B cell (primary cell): ENCODE measurements at regions not wholly inside any gene's neighbourhood (a gene's known extent, or its start where the extent isn't known, plus 50 kb on each side); places are given as distances from the start of the nearest gene placed in this dataset.

Source experiments
- ATAC-seq: fragments of 200-7000 bp; cut with Tn5 transposase; one replicate; pipeline ENCODE4 v1.10.0; 2021; ENCODE audit warnings: low read depth, mild to moderate bottlenecking, moderate number of reproducible peaks, moderate library complexity
- CTCF ChIA-PET: fragments of 350-600 bp; sonication (Branson Sonifier 250); formaldehyde crosslinking; loops from one replicate; lab custom pipeline; 2021; ENCODE audit warnings: antibody characterized with exemption, inconsistent platforms; lab: Charles Lee
- POLR2A ChIA-PET: fragments of 350-600 bp; sonication (Branson Sonifier 250); formaldehyde crosslinking; loops from one replicate; lab custom pipeline; 2021; ENCODE audit warnings: antibody characterized with exemption; lab: Charles Lee
- DNase-seq: peaks from one replicate; pipeline ENCODE4 v3.0.0; 2013
- H2AFZ ChIP-seq: 2 replicates; pipeline ENCODE4 v1.6.1; 2012; ENCODE audit warnings: mild to moderate bottlenecking, low read depth, low read length; ENCODE audit not compliant: insufficient read depth, poor library complexity, severe bottlenecking
- H3K27ac ChIP-seq, 2 donors: 1 replicate in 1 of 2; 2 replicates in 1 of 2; pipeline ENCODE4 v1.5.1; 2012 to 2013; ENCODE audit warnings: low read length in 2 of 2, mild to moderate bottlenecking in 2 of 2, moderate library complexity in 1 of 2
- H3K27me3 ChIP-seq, 4 experiments: fragments of 200-600 bp in 1 of 4; sonication (generic) in 1 of 4; replicated peaks in 1 of 4; 1 replicate in 2 of 4; 2 replicates in 2 of 4; pipeline versions ENCODE4 v1.6.1 to v1.7.0; 2013 to 2016; ENCODE audit warnings: low read length in 3 of 4, mild to moderate bottlenecking in 2 of 4, mixed read lengths in 1 of 4, moderate library complexity in 1 of 4; ENCODE audit not compliant: insufficient read depth in 4 of 4, control insufficient read depth in 3 of 4; ENCODE audit errors: control extremely low read depth in 1 of 4
- H3K36me3 ChIP-seq, 2 experiments: replicated peaks in 1 of 2; 1 replicate in 1 of 2; 2 replicates in 1 of 2; pipeline versions ENCODE4 v1.6.1 to v1.7.1; 2013; ENCODE audit warnings: low read length in 1 of 2; ENCODE audit not compliant: insufficient read depth in 2 of 2, control insufficient read depth in 1 of 2; ENCODE audit errors: control extremely low read depth in 1 of 2, extremely low read depth in 1 of 2
- H3K4me1 ChIP-seq, 2 donors: fragments of 200-600 bp in 1 of 2; sonication (generic) in 1 of 2; 1 replicate in 1 of 2; 2 replicates in 1 of 2; pipeline versions ENCODE4 v1.5.1 to v1.6.1; 2013 to 2017; ENCODE audit warnings: low read length in 2 of 2; ENCODE audit not compliant: control insufficient read depth in 2 of 2, insufficient read depth in 2 of 2
- H3K4me2 ChIP-seq: replicated peaks from 2 replicates; pipeline ENCODE3; 2012; ENCODE audit warnings: mild to moderate bottlenecking, low read depth, low read length; ENCODE audit not compliant: poor library complexity, severe bottlenecking
- H3K4me3 ChIP-seq, 5 experiments: fragments of 200-600 bp in 1 of 5; sonication (generic) in 1 of 5; 1 replicate in 3 of 5; 2 replicates in 2 of 5; pipeline versions ENCODE4 v1.5.1 to v1.7.0; 2011 to 2016; ENCODE audit warnings: low read length in 4 of 5, mild to moderate bottlenecking in 4 of 5, low read depth in 2 of 5, control low read depth in 1 of 5, moderate library complexity in 1 of 5; ENCODE audit not compliant: insufficient read depth in 1 of 5; ENCODE audit errors: control extremely low read depth in 1 of 5, extremely low read depth in 1 of 5
- H3K79me2 ChIP-seq: fragments of 200-600 bp; sonication (generic); one replicate; pipeline ENCODE4 v1.6.0; 2016; ENCODE audit warnings: low read length; ENCODE audit not compliant: control insufficient read depth, insufficient read depth
- H3K9ac ChIP-seq: fragments of 200-600 bp; sonication (generic); 2 replicates; pipeline ENCODE4 v1.6.1; 2017; ENCODE audit warnings: mild to moderate bottlenecking, low read length, moderate library complexity
- H3K9me3 ChIP-seq, 3 donors: one replicate each; pipeline versions ENCODE4 v1.6.1 to v1.7.1; 2013; ENCODE audit warnings: low read length in 2 of 3; ENCODE audit not compliant: control insufficient read depth in 2 of 3, insufficient read depth in 1 of 3; ENCODE audit errors: control extremely low read depth in 1 of 3
- H4K20me1 ChIP-seq: 2 replicates; pipeline ENCODE4 v1.6.0; 2012; ENCODE audit warnings: mild to moderate bottlenecking, low read length; ENCODE audit not compliant: insufficient read depth, control insufficient read depth, poor library complexity, severe bottlenecking
- H3K27ac Mint-ChIP-seq: one replicate; pipeline ENCODE4 v1.8.0; 2021; ENCODE audit warnings: mixed read lengths
- H3K27me3 Mint-ChIP-seq: one replicate; pipeline ENCODE4 v1.8.0; 2021; ENCODE audit warnings: mixed read lengths
- H3K4me1 Mint-ChIP-seq: one replicate; pipeline ENCODE4 v1.8.0; 2021; ENCODE audit warnings: mixed read lengths
- H3K4me3 Mint-ChIP-seq: one replicate; pipeline ENCODE4 v1.8.0; 2021; ENCODE audit warnings: mixed read lengths
- H3K9me3 Mint-ChIP-seq: one replicate; pipeline ENCODE4 v1.8.0; 2022; ENCODE audit warnings: mixed read lengths; ENCODE audit not compliant: insufficient read depth
- CTCF ChIP-seq: fragments of 200-600 bp; IDR thresholded peaks from one replicate; pipeline ENCODE4 v1.8.0; 2022; ENCODE audit warnings: antibody characterized with exemption, mild to moderate bottlenecking
- EZH2 ChIP-seq: IDR thresholded peaks from 2 replicates; pipeline ENCODE4 v1.6.1; 2012; ENCODE audit warnings: borderline replicate concordance, low read depth, mild to moderate bottlenecking, moderate library complexity, low read length; ENCODE audit not compliant: insufficient read depth, poor library complexity, severe bottlenecking
- WGBS: methylation state at CpG from one replicate; pipeline ENCODE4 v1.1.5; 2013; ENCODE audit warnings: missing lambda C conversion rate; ENCODE audit not compliant: insufficient coverage; 5-methylcytosine and 5-hydroxymethylcytosine counted together
- intact Hi-C: fragments of 100-400 bp; cut with micrococcal nuclease; formaldehyde crosslinking; loops from one replicate; pipeline ENCODE4 v1.10.0; 2022

- Mint-ChIP-seq H3K4me1 (no peaks in the 10 kb centered on the region), H3K9me3 (no peaks in the 10 kb centered on the region), H3K27ac (no peak overlapping the region), H3K27me3 (no peaks in the 10 kb centered on the region), H3K4me3 (no peak overlapping the region)
- Histone ChIP-seq H3K27ac (no peak overlapping the region), H3K9me3 (no peaks in the 10 kb centered on the region), H4K20me1 (no peaks in the 10 kb centered on the region), H3K4me3 (no peak overlapping the region), H3K27me3 (no peaks in the 10 kb centered on the region), H3K4me2 (no peak overlapping the region), H2AFZ (no peak overlapping the region), H3K4me1 (no peaks in the 10 kb centered on the region), H3K9ac (no peak overlapping the region), H3K36me3 (no peaks in the 10 kb centered on the region), H3K79me2 (no peaks in the 10 kb centered on the region)
- TF ChIP-seq EZH2 (no peak), CTCF (no peak)
- ChIA-PET POLR2A (no interaction called here), CTCF (no interaction called here)
- no peak for ATAC-seq
- WGBS = no CpG with 5 or more reads among the region's 2 CpGs
- no peak for DNase-seq
- intact Hi-C loops = no loop called here
These were observed 558.9 kb upstream of the TENM3 start for GRCh38 chr4:181684310-181684709.

GRCh38 chr4:181685461-181685860 lies 557.7 kb upstream of the TENM3 start:
- Histone ChIP-seq H3K27me3 (no peaks in the 10 kb centered on the region), H3K4me2 (no peak overlapping the region), H3K9ac (no peak overlapping the region), H3K9me3 (no peaks in the 10 kb centered on the region), H4K20me1 (no peaks in the 10 kb centered on the region), H3K79me2 (no peaks in the 10 kb centered on the region), H3K4me1 (no peaks in the 10 kb centered on the region), H3K27ac (no peak overlapping the region), H3K36me3 (no peaks in the 10 kb centered on the region), H3K4me3 (no peak overlapping the region), H2AFZ (no peak overlapping the region)
- DNase-seq = no peak
- 86% methylated on average over 1 of the region's 2 CpGs for WGBS
- no peak overlapping the region for H3K4me3 Mint-ChIP-seq
- no peak for ATAC-seq
- intact Hi-C loops = no loop called here
- H3K27me3 Mint-ChIP-seq = no peaks in the 10 kb centered on the region
- H3K4me1 Mint-ChIP-seq = no peaks in the 10 kb centered on the region
- no peaks in the 10 kb centered on the region for H3K9me3 Mint-ChIP-seq
- CTCF ChIA-PET = no interaction called here
- no peak overlapping the region for H3K27ac Mint-ChIP-seq
- no peak for TF ChIP-seq CTCF
- no peak for TF ChIP-seq EZH2
- POLR2A ChIA-PET = no interaction called here
